ENCODE measurements at regions not wholly inside any gene's neighbourhood (a gene's known extent, or its start where the extent isn't known, plus 50 kb on each side); places are given as distances from the start of the nearest gene placed in this dataset.
"Not testable (repeated sequence)": the region's sequence is repeated elsewhere in the genome, so short reads cannot be mapped to it uniquely, and the experiment has no call there.

GRCh38 chr5:54404568-54404967 is 50.9 kb upstream of the HSPB3 start:
- no peak for DNase-seq (ENCODE audit: low spot score in 2 of 2)

GRCh38 chr5:54403885-54404416 is 51.5 kb upstream of the HSPB3 start:
- FAIRE-seq, result no peak
- no peak for DNase-seq (ENCODE audit: low spot score in 2 of 2)

More at GRCh38 chr5:54404568-54404967, 50.9 kb upstream of the HSPB3 start:
- no peak for FAIRE-seq

- FAIRE-seq (no peak), DNase-seq (ENCODE audit: low spot score in 2 of 2) (no peak)
Observed at GRCh38 chr5:54403121-54403520, 52.4 kb upstream of the HSPB3 start.

- FAIRE-seq (no peak), DNase-seq (ENCODE audit: low spot score in 2 of 2) (no peak)
Observed at GRCh38 chr5:54401515-54401914, 54.0 kb upstream of the HSPB3 start.

GRCh38 chr5:54398191-54398590 is 57.3 kb upstream of the HSPB3 start:
- no peak for DNase-seq (ENCODE audit: low spot score in 2 of 2)
- FAIRE-seq, result no peak

DNA sequence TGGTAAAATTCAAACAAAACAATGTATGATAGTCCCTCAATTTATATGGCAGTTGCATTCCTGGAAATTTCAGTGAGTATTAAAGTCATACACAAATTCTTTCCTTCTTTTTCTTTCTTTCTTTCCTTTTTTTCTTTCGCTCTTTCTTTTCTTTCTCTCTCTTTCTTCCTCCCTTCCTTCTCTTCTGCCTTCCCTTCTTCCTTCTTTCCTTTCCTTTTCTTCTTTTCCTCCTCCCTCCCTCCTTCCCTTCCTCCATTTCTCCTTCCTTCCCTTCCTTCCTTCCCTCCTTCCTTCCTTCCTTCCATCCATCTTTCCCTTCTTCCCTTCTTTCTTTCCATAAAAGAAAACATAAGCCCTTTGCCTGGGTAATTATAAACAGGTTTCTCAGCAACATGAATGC is 58.1 kb upstream of the HSPB3 start:
- FAIRE-seq (no peak), DNase-seq (ENCODE audit: low spot score in 2 of 2) (no peak)

- not testable (repeated sequence) for DNase-seq (ENCODE audit: low spot score in 2 of 2); FAIRE-seq
Observed at GRCh38 chr5:54393007-54393406, 62.5 kb upstream of the HSPB3 start.

GRCh38 chr5:54390539-54391031 is 64.9 kb upstream of the HSPB3 start:
- FAIRE-seq (no peak), DNase-seq (ENCODE audit: low spot score in 2 of 2) (no peak)

GRCh38 chr5:54390015-54390414 is 65.5 kb upstream of the HSPB3 start:
- FAIRE-seq (no peak), DNase-seq (ENCODE audit: low spot score in 2 of 2) (no peak)

GRCh38 chr5:54389399-54389798 is 66.1 kb upstream of the HSPB3 start:
- not testable (repeated sequence) for FAIRE-seq

DNA sequence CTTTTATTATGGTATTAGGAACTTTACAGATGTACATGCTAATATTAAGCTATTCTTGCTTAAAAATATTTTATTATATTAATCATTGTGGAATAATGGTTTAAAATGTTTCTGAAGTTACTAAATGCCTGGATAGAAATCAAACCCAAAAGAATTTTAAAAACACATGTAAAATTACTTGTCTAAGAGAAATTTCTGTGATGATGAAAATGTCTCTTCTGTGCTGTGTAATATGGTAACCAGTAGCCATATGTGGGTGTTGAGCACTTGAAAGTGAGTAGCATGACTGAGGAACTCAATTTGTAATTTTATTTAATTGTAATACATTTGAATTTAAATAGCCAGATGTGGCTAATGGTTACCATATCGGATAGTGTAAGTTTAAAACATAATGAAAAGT is 66.7 kb upstream of the HSPB3 start:
- DNase-seq (ENCODE audit: low spot score in 2 of 2), result no peak
- FAIRE-seq, result no peak

More at GRCh38 chr5:54389399-54389798, 66.1 kb upstream of the HSPB3 start:
- DNase-seq (ENCODE audit: low spot score in 2 of 2), result not testable (repeated sequence)

DNA sequence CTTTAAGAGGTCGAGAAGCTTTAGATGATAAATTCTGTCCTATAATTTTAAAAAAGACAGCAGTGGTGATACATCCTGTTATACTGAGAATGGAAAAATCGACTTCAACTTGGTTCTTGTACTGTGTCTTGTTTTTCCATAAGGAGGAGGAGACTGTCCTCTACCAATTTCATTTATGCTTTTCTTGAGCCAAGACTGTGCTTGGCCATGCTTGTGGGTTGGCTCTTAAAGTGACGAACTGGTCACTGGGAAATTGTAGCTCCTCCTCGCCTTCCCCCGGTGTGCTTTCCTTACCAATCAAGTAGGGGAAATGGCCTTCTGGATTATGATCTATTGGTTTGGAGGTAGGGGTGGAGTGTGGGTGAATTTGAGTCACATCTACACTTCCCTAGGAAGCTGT is 67.1 kb upstream of the HSPB3 start:
- DNase-seq (ENCODE audit: low spot score in 2 of 2), result no peak
- no peak for FAIRE-seq

DNA sequence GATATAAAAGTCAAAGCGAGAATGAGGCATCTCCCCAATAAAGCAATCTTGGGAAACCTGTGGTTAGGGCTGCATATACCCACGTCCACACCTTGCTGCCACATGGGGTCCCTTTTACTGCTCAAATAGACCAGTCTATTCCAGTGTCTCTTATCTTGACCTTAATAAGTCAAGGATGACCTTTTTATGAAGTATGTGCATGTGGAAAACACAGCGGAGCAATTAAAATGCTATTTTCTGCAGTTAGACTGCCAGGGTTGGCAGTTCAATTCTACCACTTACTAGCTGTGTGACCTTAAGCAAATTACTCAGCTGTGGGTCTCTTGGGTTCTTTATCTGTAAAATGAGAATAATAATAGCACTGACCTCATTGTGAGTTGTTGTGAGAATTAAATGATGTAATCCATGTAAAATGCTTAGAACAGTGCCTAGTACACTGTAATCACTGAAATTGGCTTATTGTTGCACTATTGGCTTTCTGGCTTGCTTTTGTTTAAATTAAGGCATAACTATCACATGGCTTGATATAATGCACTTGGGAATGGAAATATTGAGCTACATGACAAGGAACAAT is 67.8 kb upstream of the HSPB3 start:
- FAIRE-seq (no peak), DNase-seq (ENCODE audit: low spot score in 2 of 2) (no peak)

DNA sequence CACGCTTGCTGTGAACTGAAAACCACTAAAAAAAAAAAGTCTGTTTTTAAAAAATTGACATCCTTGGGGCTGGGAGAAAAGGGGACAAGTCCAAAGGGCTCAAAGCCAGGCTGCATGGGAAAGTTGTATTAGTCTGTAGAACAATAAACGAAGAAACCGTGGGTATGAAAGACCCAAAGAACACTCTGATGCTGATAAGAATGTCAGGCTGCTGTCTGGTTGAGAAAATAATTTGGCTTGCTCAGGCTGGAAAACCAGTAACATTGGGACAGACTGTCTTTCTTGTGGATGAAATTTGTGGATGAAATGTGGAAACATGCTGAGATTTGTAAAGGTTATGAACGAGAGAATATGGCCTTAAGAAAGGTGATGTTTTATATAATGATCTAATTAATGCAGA is 68.5 kb upstream of the HSPB3 start:
- no peak for FAIRE-seq

GRCh38 chr5:54385994-54386393 is 69.5 kb upstream of the HSPB3 start:
- DNase-seq (ENCODE audit: low spot score in 2 of 2), result no peak
- no peak for FAIRE-seq

More for the DNA sequence above, 68.5 kb upstream of the HSPB3 start:
- DNase-seq (ENCODE audit: low spot score in 2 of 2), result no peak

DNA sequence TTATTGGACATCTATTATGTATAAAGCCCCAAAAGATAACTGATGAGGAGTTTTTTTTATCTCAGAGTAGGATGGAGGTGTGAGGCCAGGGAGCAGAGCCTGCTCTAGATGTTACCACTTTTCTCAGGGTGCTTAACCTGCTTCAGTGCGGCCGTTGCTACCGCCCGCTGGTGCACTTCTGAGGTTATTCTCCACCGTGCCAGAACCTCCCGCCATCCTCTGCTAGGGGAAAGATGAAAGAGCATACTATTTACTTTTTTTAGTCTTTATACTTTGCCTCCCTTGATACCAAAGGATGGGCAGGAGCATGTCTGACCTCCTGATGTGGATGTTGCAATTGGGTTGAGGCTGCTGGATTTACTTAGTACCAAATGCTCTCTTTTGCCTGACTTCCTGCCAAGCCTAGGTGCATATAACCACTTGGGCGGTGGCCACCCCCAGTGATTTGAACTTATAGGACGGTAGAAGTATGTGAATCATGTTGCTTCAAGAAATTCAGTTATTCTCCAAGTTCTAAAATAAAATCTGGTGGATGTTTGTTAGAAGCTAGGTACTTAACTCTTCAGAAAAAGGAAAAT is 71.1 kb upstream of the HSPB3 start:
- FAIRE-seq, result no peak

DNA sequence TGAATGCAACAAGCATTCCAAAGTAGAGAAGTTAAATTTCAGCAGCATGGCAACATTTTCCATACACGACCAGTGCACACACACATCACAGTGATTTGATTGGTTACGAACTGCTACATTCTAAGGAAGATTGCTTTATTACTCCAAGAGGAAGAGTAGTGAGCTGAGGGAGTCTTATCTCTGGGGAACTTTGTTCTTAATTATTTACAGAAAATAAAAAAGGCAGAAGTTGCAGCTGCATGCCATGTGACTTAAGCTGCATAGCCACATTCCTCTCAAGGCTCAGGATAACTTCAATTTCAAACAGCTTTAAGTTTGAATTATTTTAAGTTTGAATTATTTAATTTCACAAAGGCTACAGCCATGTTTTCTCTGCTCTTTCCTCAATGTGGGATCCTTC is 71.6 kb upstream of the HSPB3 start:
- DNase-seq (ENCODE audit: low spot score in 2 of 2), result no peak

More for the DNA sequence above, 71.1 kb upstream of the HSPB3 start:
- DNase-seq (ENCODE audit: low spot score in 2 of 2), result no peak

GRCh38 chr5:54383225-54383901 is 72.1 kb upstream of the HSPB3 start:
- DNase-seq (ENCODE audit: low spot score in 2 of 2) (no peak), FAIRE-seq (no peak)

More for the DNA sequence above, 71.6 kb upstream of the HSPB3 start:
- no peak for FAIRE-seq

DNA sequence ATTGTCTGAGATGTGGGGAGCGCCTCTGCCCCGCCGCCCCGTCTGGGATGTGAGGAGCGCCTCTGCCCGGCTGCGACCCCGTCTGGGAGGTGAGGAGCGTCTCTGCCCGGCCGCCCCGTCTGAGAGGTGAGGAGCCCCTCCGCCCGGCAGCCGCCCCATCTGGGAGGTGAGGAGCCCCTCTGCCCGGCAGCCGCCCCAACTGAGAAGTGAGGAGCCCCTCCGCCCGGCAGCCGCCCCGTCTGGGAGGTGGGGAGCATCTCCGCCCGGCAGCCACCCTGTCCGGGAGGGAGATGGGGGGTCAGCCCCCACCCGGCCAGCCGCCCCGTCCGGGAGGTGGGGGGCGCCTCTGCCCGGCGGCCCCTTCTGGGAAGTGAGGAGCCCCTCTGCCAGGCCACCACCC is 70.9 kb upstream of the ARL15 start:
- not testable (repeated sequence) for FAIRE-seq

DNA sequence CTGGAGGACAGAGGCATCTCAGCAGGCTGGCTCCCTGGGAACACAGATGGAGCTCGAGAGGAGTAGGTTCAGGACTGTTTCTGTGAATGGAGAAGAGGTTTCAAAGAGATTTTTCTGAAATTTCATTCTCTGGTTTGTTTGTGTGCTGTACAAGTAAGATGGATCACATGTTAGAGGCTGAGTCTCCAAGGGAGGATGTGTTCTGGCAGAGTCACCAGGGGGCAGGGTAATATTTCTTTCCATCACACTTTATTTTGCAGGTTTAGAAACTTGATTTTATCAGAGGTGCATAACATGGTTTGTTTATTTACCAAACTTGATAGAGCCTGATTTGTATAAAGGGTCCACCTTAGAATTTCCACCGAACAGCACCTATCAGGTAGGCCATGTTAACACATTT is 69.2 kb upstream of the ARL15 start:
- DNase-seq (ENCODE audit: low spot score in 2 of 2) (no peak), FAIRE-seq (no peak)

More for the DNA sequence above, 70.9 kb upstream of the ARL15 start:
- DNase-seq (ENCODE audit: low spot score in 2 of 2), result not testable (repeated sequence)

- no peak for FAIRE-seq
- DNase-seq (ENCODE audit: low spot score in 2 of 2), result no peak
Observed at GRCh38 chr5:54378707-54379106, 68.3 kb upstream of the ARL15 start.
